ENCODE measurements at regions not wholly inside any gene's neighbourhood (a gene's known extent, or its start where the extent isn't known, plus 50 kb on each side); places are given as distances from the start of the nearest gene placed in this dataset.

DNA sequence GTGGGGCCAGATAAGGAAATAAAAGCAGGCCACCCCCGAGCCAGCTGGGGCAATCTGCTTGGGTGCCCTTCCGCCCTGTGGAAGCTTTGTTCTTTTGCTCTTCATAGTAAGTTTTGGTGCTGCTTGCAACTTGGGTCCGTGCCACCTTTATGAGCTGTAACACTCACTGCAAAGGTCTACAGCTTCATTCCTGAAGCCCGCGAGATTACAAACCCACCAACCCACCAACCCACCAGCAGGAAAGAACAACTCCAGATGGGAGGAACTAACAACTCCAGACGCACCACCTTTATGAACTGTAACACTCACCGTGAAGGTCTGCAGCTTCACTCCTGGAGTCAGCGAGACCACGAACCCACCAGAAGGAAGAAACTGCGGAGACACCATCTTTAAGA lies 84.2 kb upstream of the ARRDC4 start:
- no peak for DNase-seq (ENCODE audit: low spot score)

DNA sequence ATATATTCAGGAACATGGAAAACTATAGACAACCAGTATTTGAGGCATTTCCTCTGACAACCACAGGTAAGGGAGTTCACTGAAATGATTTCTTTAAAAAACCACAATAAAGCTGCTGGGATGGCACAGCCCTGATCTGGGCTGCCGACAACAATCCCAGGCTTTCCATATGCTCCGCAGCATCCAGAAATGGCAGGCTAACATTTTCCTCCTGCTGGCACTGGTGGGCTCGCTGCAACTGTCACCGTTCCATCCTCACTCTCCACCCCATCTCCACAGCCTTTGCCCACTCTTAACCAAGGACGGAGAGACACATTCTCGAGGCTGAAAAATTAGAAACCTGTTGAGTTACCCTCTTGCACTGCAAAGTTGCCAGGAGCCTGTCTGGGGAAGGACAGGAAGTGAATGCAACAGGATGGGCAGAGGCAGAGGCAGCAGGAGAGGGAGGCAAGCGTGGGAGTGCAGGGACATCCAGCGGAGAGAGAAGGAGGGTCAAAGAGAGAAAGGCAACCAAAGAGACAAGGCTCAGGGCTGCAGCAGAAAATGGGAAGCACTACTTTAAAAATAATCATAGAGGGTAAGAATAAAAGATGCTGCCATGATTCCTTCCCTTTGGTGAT lies 79.0 kb upstream of the ARRDC4 start:
- no peak for DNase-seq (ENCODE audit: low spot score)

GRCh38 chr15:97884513-97885131 lies 75.9 kb upstream of the ARRDC4 start:
- no peak for DNase-seq (ENCODE audit: low spot score)

DNA sequence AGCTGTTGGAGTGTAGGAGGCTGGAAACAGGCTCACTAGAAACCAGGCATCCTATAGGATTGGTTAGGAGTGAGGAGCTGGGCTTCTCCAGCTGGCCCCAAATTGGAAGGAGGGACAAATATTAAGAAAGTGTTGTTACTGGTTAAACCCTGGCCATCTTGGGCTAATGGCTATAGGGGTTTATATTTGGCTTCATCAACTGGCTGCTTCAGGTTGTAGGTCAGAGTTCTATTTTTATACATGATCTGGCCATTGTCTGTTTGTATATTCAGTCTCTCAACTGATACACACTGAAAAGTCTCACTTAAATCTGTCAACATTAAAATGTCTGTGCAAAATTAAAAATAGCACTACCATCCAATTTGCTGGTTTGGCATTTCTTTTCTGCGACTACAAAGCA lies 70.2 kb upstream of the ARRDC4 start:
- no peak for DNase-seq (ENCODE audit: low spot score)

DNA sequence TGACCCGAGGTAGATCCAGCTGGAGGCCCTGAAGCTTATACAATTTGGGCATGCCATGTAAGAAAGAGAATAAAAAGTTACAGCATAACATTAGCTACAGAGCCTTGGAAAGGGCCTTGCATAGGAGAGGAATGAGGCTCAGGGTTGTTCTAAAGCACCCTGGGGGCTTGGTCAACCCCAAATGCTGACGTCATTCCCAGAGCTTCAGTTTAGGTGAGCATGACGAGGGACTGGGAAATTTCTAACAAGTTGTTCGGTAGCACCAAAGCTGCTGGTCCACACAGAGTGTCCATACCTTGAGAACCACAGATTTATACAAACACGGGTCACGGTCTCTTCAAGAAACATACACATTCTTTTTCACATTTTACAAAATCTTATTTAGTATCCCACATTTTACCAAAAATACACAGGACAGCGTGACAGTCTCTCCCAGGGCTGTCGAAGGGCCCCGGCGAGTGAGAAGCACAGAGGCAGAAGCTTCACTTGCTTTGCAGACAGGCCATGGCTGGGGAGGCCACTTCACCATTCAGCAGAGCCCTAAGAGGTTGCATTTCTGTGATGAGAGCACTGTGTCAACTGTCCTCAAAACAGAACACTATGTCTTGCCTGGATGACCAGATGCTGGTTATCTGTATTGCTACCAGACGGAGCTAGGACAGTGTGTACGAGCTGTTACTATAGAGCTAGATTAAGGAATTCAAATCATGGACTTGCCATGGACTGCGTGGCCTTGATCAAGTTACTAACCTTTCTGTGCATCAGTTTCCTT lies 68.2 kb upstream of the ARRDC4 start:
- DNase-seq (ENCODE audit: low spot score), result no peak

GRCh38 chr15:97893967-97894366 lies 66.5 kb upstream of the ARRDC4 start:
- DNase-seq (ENCODE audit: low spot score), result no peak

DNA sequence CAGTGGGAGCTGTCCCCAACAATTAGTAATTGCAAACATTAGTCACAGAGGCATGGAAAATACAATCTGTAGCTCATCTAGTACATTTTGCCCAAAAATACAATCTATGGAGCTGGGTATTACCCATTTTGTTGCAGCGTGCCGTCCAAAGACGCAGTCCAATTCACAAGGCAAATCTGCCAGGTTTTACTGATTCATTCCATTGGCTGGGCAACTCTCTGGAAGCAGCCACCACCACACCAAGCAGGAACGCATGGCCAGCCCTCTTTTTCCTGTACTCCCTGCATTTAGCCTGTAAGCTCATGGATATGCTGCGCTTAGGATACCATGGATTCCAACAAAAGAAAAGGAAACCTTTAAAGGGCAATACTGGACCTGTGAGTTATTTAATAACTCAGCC lies 60.5 kb upstream of the ARRDC4 start:
- DNase-seq (ENCODE audit: low spot score), result no peak

GRCh38 chr15:97902140-97902780 lies 58.2 kb upstream of the ARRDC4 start:
- no peak for DNase-seq (ENCODE audit: low spot score)

- DNase-seq (ENCODE audit: low spot score), result no peak
Observed at GRCh38 chr15:97903560-97903959, 56.9 kb upstream of the ARRDC4 start.

DNA sequence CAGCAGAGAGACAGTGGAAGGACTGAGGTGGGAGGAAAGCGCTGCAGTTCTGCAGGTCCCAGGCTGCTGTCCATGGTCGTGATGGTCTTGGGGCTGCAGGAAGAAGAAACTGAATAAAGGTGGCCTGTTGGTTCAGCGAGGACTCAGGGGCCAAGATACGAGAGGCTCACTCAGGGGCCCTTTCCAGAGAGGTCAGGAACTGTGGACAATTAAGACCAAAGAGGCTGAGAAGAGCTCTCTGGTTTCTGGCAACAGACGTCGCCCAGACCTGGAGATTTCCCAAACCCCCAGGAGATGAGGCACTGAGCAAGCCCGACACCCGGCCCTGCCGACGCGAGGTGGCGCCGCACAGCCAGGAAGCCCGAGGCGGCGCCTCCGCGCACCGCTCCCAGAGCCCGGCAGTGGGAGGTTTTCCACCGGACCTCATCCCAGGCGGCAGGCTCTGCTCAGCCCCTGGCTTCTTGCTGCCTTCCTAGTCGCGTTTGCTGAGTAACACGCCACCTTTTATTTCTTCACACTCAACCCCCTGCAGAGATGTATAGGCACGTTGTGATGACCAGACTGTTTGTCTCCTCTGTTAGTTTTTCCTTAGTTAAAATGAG lies 56.4 kb upstream of the ARRDC4 start:
- DNase-seq (ENCODE audit: low spot score), result peak; percentile 30

DNA sequence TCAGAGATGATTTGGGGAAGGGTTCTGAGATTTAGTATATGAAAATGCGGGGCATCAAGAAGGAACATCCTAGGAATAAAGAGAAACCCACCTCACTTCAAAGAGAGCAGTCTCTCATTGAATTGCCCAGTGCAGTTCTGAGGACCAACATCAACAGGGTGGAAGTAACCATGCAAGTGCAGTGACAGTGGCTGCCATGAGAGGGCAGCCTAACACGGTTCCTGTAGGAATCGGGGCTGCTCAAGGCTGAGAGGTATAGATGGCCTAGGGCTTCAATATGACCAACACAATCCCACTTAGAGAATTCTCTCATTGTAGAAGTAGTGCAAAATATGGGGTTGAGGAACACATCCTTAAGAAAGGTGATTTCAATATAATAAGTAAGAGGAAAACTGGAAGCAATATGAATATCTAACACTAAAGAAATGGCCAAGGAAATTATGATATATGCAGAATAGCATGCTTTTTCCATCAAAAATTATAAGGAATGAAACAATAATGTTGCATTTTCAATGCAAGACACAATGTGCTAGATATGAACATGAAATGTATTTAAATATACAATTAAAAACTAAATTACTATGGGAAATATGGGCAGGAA lies 51.1 kb upstream of the ARRDC4 start:
- peak; percentile 23 for DNase-seq (ENCODE audit: low spot score)
